IPS-20b (cell line): ENCODE measurements at regions not wholly inside any gene's neighbourhood (a gene's known extent, or its start where the extent isn't known, plus 50 kb on each side); places are given as distances from the start of the nearest gene placed in this dataset.

Experiments
- H3K27ac ChIP-seq: one replicate; pipeline ENCODE4 v1.5.1; 2013; ENCODE audit warnings: low read length
- H3K27me3 ChIP-seq: 2 replicates; pipeline ENCODE4 v1.6.1; 2013; ENCODE audit warnings: mild to moderate bottlenecking, low read length, inconsistent platforms; ENCODE audit not compliant: insufficient read depth
- H3K36me3 ChIP-seq: 2 replicates; pipeline ENCODE4 v1.6.1; 2013; ENCODE audit warnings: low read depth, mild to moderate bottlenecking, inconsistent platforms, low read length, moderate library complexity; ENCODE audit not compliant: insufficient read depth
- H3K4me1 ChIP-seq: 2 replicates; pipeline ENCODE4 v1.6.1; 2013; ENCODE audit warnings: mild to moderate bottlenecking, control low read depth, inconsistent platforms, low read length, moderate library complexity; ENCODE audit not compliant: insufficient read depth
- H3K4me3 ChIP-seq: 2 replicates; pipeline ENCODE4 v1.5.1; 2013; ENCODE audit warnings: mild to moderate bottlenecking, low read length, inconsistent platforms
- H3K9ac ChIP-seq: 2 replicates; pipeline ENCODE4 v1.6.1; 2013; ENCODE audit warnings: low read depth, mild to moderate bottlenecking, inconsistent platforms, low read length, moderate library complexity
- H3K9me3 ChIP-seq: 2 replicates; pipeline ENCODE4 v1.6.1; 2013; ENCODE audit warnings: mild to moderate bottlenecking, low read depth, low read length, inconsistent platforms; ENCODE audit not compliant: insufficient read depth

GRCh38 chr18:2178036-2178435 lies 393.3 kb downstream of the METTL4 start:
- H3K9me3 ChIP-seq, result no peaks in the 10 kb centered on the region

GRCh38 chr18:2179498-2180183 lies 391.7 kb downstream of the METTL4 start:
- H3K4me3 ChIP-seq, result no peak overlapping the region
- H3K27me3 ChIP-seq, result no peaks in the 10 kb centered on the region
- H3K4me1 ChIP-seq, result no peaks in the 10 kb centered on the region

More at GRCh38 chr18:2178036-2178435, 393.3 kb downstream of the METTL4 start:
- Histone ChIP-seq H3K4me1 (peaks cover 8% of the 10 kb centered on the region; the same call in 1 of the 2 replicates), H3K36me3 (no peaks in the 10 kb centered on the region), H3K27ac (no peak overlapping the region), H3K9ac (no peak overlapping the region), H3K4me3 (no peak overlapping the region), H3K27me3 (no peaks in the 10 kb centered on the region)

GRCh38 chr18:2180586-2180985 lies 390.7 kb downstream of the METTL4 start:
- Histone ChIP-seq H3K4me1 (no peaks in the 10 kb centered on the region), H3K36me3 (no peaks in the 10 kb centered on the region), H3K27ac (no peak overlapping the region), H3K9me3 (no peaks in the 10 kb centered on the region), H3K4me3 (no peak overlapping the region), H3K27me3 (no peaks in the 10 kb centered on the region), H3K9ac (no peak overlapping the region)

More at GRCh38 chr18:2179498-2180183, 391.7 kb downstream of the METTL4 start:
- no peak overlapping the region for H3K27ac ChIP-seq
- H3K9me3 ChIP-seq, result no peaks in the 10 kb centered on the region
- no peak overlapping the region for H3K9ac ChIP-seq
- no peaks in the 10 kb centered on the region for H3K36me3 ChIP-seq

GRCh38 chr18:2183432-2183831 lies 387.9 kb downstream of the METTL4 start:
- no peaks in the 10 kb centered on the region for H3K36me3 ChIP-seq
- H3K4me3 ChIP-seq, result no peak overlapping the region
- H3K9ac ChIP-seq, result no peak overlapping the region
- no peak overlapping the region for H3K27ac ChIP-seq
- no peaks in the 10 kb centered on the region for H3K9me3 ChIP-seq
- H3K4me1 ChIP-seq, result no peaks in the 10 kb centered on the region
- no peaks in the 10 kb centered on the region for H3K27me3 ChIP-seq

- H3K27me3 ChIP-seq, result no peaks in the 10 kb centered on the region
- H3K9me3 ChIP-seq, result no peaks in the 10 kb centered on the region
- no peak overlapping the region for H3K4me3 ChIP-seq
- no peak overlapping the region for H3K9ac ChIP-seq
- H3K4me1 ChIP-seq, result no peaks in the 10 kb centered on the region
- no peaks in the 10 kb centered on the region for H3K36me3 ChIP-seq
- H3K27ac ChIP-seq, result no peak overlapping the region
Measured at GRCh38 chr18:2186967-2187366, 384.3 kb downstream of the METTL4 start.

- Histone ChIP-seq H3K9ac (no peak overlapping the region), H3K27me3 (no peaks in the 10 kb centered on the region), H3K36me3 (no peaks in the 10 kb centered on the region), H3K9me3 (peaks cover 8% of the 10 kb centered on the region; the same call in 1 of the 2 replicates), H3K27ac (no peak overlapping the region), H3K4me3 (no peak overlapping the region), H3K4me1 (no peaks in the 10 kb centered on the region)
Measured at GRCh38 chr18:2188258-2188657, 383.0 kb downstream of the METTL4 start.

GRCh38 chr18:2191180-2191790 lies 380.0 kb downstream of the METTL4 start:
- H3K27me3 ChIP-seq, result no peaks in the 10 kb centered on the region
- no peak overlapping the region for H3K27ac ChIP-seq
- H3K9ac ChIP-seq, result no peak overlapping the region
- H3K9me3 ChIP-seq, result peaks cover 16% of the 10 kb centered on the region
- no peak overlapping the region for H3K4me3 ChIP-seq
- H3K4me1 ChIP-seq, result no peaks in the 10 kb centered on the region
- H3K36me3 ChIP-seq, result no peaks in the 10 kb centered on the region

GRCh38 chr18:2192562-2192961 lies 378.7 kb downstream of the METTL4 start:
- Histone ChIP-seq H3K4me1 (no peaks in the 10 kb centered on the region), H3K36me3 (no peaks in the 10 kb centered on the region), H3K4me3 (no peak overlapping the region), H3K9me3 (peaks cover 16% of the 10 kb centered on the region), H3K27me3 (no peaks in the 10 kb centered on the region), H3K9ac (no peak overlapping the region), H3K27ac (no peak overlapping the region)

GRCh38 chr18:2197946-2198345 lies 373.4 kb downstream of the METTL4 start:
- Histone ChIP-seq H3K27me3 (no peaks in the 10 kb centered on the region), H3K4me3 (no peak overlapping the region), H3K9ac (no peak overlapping the region), H3K4me1 (no peaks in the 10 kb centered on the region), H3K27ac (no peak overlapping the region), H3K9me3 (peaks cover 11% of the 10 kb centered on the region), H3K36me3 (no peaks in the 10 kb centered on the region)

GRCh38 chr18:2199060-2199459 lies 372.2 kb downstream of the METTL4 start:
- H3K36me3 ChIP-seq, result no peaks in the 10 kb centered on the region
- no peaks in the 10 kb centered on the region for H3K27me3 ChIP-seq

GRCh38 chr18:2201036-2201600 lies 370.2 kb downstream of the METTL4 start:
- no peaks in the 10 kb centered on the region for H3K27me3 ChIP-seq
- no peaks in the 10 kb centered on the region for H3K4me1 ChIP-seq
- no peaks in the 10 kb centered on the region for H3K9me3 ChIP-seq
- H3K4me3 ChIP-seq, result no peak overlapping the region
- no peak overlapping the region for H3K9ac ChIP-seq
- no peaks in the 10 kb centered on the region for H3K36me3 ChIP-seq
- no peak overlapping the region for H3K27ac ChIP-seq

More at GRCh38 chr18:2199060-2199459, 372.2 kb downstream of the METTL4 start:
- no peak overlapping the region for H3K4me3 ChIP-seq
- peaks cover 1% of the 10 kb centered on the region; the same call in 1 of the 2 replicates for H3K9me3 ChIP-seq
- no peaks in the 10 kb centered on the region for H3K4me1 ChIP-seq
- no peak overlapping the region for H3K27ac ChIP-seq
- H3K9ac ChIP-seq, result no peak overlapping the region

- no peaks in the 10 kb centered on the region for H3K4me1 ChIP-seq
- H3K9ac ChIP-seq, result no peak overlapping the region
- H3K9me3 ChIP-seq, result no peaks in the 10 kb centered on the region
- no peaks in the 10 kb centered on the region for H3K27me3 ChIP-seq
- no peak overlapping the region for H3K27ac ChIP-seq
- H3K36me3 ChIP-seq, result no peaks in the 10 kb centered on the region
- no peak overlapping the region for H3K4me3 ChIP-seq
Measured at GRCh38 chr18:2204736-2205135, 366.6 kb downstream of the METTL4 start.
